ENCODE measurements at regions not wholly inside any gene's neighbourhood (a gene's known extent, or its start where the extent isn't known, plus 50 kb on each side); places are given as distances from the start of the nearest gene placed in this dataset.

DNA sequence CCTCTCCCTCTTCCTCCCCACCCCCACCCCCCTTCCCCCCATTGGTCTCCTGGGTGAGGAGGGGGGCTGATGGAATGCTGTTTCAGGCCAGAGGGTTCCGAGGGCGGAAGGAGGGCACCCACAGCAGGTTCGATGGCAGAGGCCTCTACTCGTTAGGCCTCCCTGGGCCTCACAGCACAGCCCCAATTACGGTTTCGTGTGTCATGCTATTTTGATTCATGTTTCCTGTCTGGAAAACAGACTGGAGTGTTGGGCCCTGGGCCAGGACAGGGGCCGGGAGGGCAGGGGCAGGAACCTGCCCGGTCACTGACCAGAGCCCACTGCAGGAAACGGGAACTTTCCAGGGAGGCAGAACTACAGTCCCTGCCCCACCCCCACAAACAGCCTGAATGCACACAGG lies 138.2 kb downstream of the C16orf95 start:
- DNase-seq (ENCODE audit: low spot score, unreplicated experiment) = no peak
- Mint-ChIP-seq H3K27me3 (peaks cover 24% of the 10 kb centered on the region), H3K4me3 (ENCODE audit: low read depth) (no peak overlapping the region), H3K36me3 (ENCODE audit: insufficient read depth) (no peaks in the 10 kb centered on the region), H3K27ac (no peak overlapping the region), H3K9me3 (ENCODE audit: low read depth) (no peaks in the 10 kb centered on the region), H3K4me1 (ENCODE audit: low read depth) (no peaks in the 10 kb centered on the region)
- TF ChIP-seq, protein P1, sequence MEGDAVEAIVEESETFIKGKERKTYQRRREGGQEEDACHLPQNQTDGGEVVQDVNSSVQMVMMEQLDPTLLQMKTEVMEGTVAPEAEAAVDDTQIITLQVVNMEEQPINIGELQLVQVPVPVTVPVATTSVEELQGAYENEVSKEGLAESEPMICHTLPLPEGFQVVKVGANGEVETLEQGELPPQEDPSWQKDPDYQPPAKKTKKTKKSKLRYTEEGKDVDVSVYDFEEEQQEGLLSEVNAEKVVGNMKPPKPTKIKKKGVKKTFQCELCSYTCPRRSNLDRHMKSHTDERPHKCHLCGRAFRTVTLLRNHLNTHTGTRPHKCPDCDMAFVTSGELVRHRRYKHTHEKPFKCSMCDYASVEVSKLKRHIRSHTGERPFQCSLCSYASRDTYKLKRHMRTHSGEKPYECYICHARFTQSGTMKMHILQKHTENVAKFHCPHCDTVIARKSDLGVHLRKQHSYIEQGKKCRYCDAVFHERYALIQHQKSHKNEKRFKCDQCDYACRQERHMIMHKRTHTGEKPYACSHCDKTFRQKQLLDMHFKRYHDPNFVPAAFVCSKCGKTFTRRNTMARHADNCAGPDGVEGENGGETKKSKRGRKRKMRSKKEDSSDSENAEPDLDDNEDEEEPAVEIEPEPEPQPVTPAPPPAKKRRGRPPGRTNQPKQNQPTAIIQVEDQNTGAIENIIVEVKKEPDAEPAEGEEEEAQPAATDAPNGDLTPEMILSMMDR (IDR thresholded peaks at IDR 0.05; ENCODE audit: unreplicated experiment) = no peak

DNA sequence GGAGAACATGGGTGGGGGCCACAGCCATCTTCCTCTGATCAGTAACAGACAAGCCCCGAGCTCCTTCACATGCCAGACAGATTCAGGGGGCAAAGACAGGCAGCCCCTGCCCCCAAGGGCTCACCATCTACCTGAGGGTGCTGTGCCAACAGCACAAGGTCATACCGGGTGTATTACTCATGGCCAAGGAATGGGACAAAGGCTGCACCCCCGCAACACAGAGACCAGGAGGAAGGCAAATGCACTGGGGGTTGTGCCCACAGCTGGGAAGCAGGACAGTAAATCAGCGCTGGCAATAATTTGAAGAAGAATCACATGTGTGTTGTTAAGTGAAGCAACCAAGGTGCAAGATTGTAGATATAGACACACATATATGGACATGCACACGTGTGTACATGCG lies 137.1 kb downstream of the C16orf95 start:
- Mint-ChIP-seq H3K27me3 (peaks cover 28% of the 10 kb centered on the region), H3K36me3 (ENCODE audit: insufficient read depth) (no peaks in the 10 kb centered on the region), H3K27ac (no peak overlapping the region), H3K4me1 (ENCODE audit: low read depth) (no peaks in the 10 kb centered on the region), H3K4me3 (ENCODE audit: low read depth) (no peak overlapping the region), H3K9me3 (ENCODE audit: low read depth) (no peaks in the 10 kb centered on the region)
- TF ChIP-seq, protein P1 (IDR thresholded peaks at IDR 0.05; ENCODE audit: unreplicated experiment) = no peak
- no peak for DNase-seq (ENCODE audit: low spot score, unreplicated experiment)

DNA sequence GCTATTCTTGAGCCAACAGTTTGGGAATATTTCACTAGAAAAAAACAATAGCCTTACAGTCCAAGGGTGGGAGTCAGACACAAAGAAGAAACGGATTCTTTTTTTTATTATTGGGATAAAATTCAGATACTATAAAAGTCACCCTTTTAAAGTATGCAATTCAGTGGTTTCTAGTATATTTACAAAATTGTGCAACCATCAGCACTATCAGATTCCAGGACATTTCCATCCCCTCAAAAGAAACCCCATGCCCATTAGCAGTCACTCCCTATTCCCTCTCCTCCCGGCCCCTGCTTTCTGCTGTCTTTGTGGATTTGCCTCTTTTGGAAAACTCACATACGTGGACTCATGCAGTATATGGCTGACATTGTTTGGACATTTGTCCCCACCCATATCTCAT lies 134.4 kb downstream of the C16orf95 start:
- no peak overlapping the region for H3K4me3 Mint-ChIP-seq (ENCODE audit: low read depth)
- no peaks in the 10 kb centered on the region for H3K36me3 Mint-ChIP-seq (ENCODE audit: insufficient read depth)
- peaks cover 7% of the 10 kb centered on the region for H3K9me3 Mint-ChIP-seq (ENCODE audit: low read depth)
- no peak overlapping the region for H3K27ac Mint-ChIP-seq
- no peaks in the 10 kb centered on the region for H3K4me1 Mint-ChIP-seq (ENCODE audit: low read depth)
- TF ChIP-seq, protein P1 (IDR thresholded peaks at IDR 0.05; ENCODE audit: unreplicated experiment) = no peak
- DNase-seq (ENCODE audit: low spot score, unreplicated experiment) = no peak
- peaks cover 14% of the 10 kb centered on the region for H3K27me3 Mint-ChIP-seq

DNA sequence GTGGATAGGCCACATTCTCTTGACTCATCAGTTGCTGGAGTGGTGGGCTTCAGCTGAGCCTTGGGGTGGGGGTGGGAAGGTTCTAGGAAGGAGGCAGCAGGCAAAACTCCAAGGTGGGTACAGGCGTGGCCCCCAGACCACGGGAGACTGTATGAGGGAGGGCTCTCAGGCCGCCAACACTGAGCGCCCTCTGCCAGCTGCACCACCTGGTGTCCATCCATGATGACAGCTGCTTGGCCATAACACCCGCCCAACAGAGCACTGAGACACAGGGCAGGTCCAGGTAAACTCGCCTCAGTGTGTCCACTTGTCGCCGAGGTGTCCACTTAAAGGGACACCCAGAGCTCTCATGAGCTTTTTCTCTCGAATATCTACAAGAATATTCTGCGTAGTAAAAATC lies 133.5 kb downstream of the C16orf95 start:
- Mint-ChIP-seq H3K27me3 (peaks cover 9% of the 10 kb centered on the region), H3K4me3 (ENCODE audit: low read depth) (no peak overlapping the region), H3K4me1 (ENCODE audit: low read depth) (no peaks in the 10 kb centered on the region), H3K36me3 (ENCODE audit: insufficient read depth) (no peaks in the 10 kb centered on the region), H3K9me3 (ENCODE audit: low read depth) (peaks cover 7% of the 10 kb centered on the region), H3K27ac (no peak overlapping the region)
- DNase-seq (ENCODE audit: low spot score, unreplicated experiment) = no peak
- TF ChIP-seq, protein P1 (IDR thresholded peaks at IDR 0.05; ENCODE audit: unreplicated experiment) = no peak

DNA sequence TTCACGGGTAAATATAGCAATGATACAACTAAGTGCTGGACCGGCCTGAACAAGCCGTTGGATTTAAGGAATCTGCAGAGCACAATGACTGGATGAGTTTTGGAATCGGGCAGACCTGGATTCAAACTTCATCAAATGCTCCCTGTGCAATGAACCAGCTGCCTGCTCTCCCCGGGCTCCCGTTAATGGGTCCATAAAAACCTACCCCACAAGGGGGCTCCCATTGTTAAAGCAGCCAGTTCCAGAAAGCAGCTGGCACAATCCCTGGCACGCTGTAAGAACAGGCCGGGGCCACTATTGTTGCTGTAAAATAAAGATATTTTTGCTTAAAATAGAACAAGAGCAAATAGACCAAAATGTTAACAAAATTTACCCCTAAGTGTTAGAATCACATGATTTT lies 131.9 kb downstream of the C16orf95 start:
- peaks cover 7% of the 10 kb centered on the region for H3K9me3 Mint-ChIP-seq (ENCODE audit: low read depth)
- peaks cover 9% of the 10 kb centered on the region for H3K27me3 Mint-ChIP-seq
- DNase-seq (ENCODE audit: low spot score, unreplicated experiment) = no peak
- no peaks in the 10 kb centered on the region for H3K36me3 Mint-ChIP-seq (ENCODE audit: insufficient read depth)
- H3K27ac Mint-ChIP-seq = no peak overlapping the region
- no peak overlapping the region for H3K4me3 Mint-ChIP-seq (ENCODE audit: low read depth)
- no peaks in the 10 kb centered on the region for H3K4me1 Mint-ChIP-seq (ENCODE audit: low read depth)
- TF ChIP-seq, protein P1 (IDR thresholded peaks at IDR 0.05; ENCODE audit: unreplicated experiment) = no peak
